GM19238 (cell line): ENCODE measurements at regions not wholly inside any gene's neighbourhood (a gene's known extent, or its start where the extent isn't known, plus 50 kb on each side); places are given as distances from the start of the nearest gene placed in this dataset.
"Not testable (repeated sequence)": the region's sequence is repeated elsewhere in the genome, so short reads cannot be mapped to it uniquely, and the experiment has no call there.

ENCODE experiments used
- DNase-seq: peaks from one replicate; pipeline ENCODE4 v3.0.0; 2011; ENCODE audit warnings: low spot score; ENCODE audit not compliant: insufficient read length

DNA sequence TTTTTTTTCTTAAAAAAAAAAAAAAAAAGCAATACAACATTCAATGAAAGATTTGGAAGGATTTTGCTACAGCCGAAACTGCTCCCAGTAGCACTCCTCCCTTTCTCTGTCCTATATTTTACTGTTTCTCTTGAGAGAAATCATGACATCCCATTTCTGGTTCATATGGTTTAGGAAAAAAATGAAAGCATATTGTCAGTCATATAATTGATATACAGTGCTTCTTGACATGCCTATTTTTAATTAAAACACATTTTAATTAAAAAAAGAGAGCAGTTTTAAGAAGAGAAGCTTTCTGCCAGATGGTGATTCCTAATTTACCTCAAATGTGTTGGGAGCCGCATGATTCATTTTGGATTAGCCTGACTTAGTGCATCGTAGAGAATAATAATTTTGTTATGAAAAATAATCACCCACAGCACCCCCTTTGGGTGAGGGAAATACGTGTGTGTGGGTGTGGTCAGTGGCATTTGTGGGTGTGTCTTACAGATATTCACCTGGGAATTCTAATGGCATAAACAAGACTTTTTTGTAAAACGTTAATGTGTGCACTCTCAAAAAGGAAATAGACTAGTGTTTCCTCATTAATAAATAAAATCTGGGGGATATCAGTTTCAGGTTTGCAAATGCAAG, 544.5 kb downstream of the MFSD1 start:
- no peak for DNase-seq

DNA sequence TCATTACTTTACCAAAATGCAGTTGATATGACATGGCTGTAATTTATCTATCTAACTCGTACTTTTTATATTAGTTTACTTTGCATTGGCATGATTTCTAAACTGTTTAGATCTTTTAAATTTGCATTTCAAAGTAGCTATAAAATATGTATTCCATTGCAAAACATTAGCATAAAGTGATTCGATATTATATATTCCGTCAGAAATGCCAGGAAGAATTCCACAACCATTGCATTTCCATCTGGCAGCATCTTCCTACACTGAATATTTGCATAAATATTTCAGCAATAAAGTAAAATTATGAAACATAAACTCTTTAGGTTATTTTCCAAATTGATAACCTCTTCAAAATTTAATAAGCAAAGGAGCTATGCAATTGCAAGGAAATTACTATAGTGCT, 546.6 kb downstream of the MFSD1 start:
- DNase-seq = no peak

DNA sequence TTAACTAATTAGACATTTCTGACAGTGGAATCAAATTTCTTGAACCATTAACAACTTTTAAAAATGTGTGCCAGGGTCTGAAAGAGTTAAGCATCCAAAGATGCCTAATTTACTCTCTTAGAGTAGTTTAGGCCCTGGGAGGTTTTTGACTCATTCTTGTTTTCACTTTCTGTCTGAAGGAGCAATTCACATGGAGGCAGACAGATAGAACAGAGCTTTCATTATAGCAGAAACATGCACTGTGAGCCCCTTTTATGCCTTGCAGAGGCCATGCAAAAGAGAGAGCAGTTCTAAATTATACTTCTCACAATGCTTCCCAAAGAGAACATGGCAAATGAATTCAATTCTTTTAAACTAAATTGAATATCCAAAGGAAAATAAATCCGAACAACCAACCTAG, 554.8 kb downstream of the MFSD1 start:
- DNase-seq = no peak

DNA sequence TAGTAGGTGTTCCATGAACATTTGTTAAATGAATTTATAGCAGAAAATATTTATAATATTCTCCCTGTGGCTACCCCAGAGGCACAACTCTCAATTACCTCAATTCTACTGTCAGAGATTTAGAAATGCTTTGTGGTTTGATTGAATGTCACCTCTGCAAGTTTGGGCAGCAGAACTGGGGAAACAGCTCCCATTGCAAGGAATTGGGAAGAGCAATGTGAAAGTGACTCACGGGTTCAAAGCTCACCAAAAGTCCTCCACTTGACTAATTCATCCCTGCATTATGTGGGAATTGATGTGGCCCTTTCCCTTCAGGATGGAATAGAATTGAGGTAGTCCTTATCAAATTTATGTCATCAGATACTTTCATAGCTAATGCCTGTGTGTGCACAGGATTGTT, 562.7 kb downstream of the MFSD1 start:
- DNase-seq = no peak

DNA sequence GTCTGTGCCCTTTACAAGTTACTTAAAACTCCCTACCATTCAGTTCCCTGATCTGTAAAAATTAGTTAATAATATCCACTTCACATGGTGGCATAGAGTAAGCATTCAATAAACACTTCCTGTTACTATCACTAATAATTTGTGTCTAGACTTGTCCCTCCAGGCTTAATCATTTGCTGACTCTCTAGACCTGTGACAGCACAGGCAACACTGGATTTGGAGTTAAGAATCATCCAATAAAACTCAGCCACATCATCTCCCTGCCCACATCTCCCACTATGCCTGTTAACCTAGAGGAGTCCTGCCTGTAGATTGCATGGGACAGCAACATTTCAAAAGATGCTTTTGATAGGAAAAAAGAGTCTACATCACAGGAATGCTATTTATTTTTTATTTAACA, 564.6 kb downstream of the MFSD1 start:
- no peak for DNase-seq

DNA sequence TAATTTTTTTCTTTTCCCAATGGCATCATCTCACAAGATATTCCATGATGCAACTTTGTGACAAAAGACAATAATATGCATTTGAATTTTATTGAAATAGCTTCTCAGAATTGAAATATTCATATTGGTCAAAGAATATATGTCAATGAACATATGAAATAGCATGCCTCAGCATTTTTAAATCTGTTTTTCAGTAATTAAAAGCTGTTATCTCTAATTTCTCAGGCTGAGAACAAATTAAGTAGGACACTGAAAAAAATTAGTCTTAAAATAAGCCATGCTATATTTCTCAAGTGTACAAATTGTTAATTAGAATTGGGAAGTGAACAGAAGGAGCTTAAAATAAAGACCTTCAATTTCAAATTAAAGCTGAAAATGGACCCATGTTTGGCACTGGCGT, 570.1 kb downstream of the MFSD1 start:
- DNase-seq = no peak

DNA sequence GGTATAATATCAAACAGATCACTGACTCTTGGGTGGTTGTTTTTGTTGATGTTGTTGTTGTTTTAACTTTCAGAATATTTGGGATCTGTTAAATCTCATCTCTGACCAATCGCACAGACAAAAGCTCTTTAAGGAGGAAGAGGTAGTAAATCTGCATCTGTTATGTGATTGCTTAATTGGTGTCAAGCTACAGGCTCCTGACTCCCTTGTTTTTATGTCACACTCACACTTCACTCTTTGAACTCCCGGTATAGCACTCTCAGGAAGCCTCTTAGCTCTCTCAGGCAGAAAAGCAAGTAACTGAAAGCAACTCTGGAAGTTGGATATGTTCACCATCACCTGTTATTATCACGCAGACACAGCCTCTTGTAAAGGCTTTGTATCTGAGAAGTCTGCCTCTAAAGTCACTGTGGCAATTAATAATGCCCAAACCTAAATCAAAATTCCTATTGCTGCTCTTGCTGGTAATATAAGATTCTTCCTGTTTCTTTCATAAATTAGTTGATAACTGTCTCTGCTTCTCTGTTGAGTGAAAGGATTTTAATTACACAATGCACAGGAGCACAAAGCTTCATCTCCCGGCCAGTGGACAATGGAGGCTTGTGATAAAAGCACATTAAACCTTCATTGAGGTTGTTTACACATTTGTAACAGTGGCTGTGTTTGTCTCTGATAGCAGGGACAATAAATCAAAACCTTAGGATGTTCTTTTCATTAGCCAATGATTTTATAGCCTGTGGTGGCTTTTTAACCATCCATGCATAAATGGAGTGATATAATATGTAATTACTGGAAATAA, 576.7 kb downstream of the MFSD1 start:
- no peak for DNase-seq

DNA sequence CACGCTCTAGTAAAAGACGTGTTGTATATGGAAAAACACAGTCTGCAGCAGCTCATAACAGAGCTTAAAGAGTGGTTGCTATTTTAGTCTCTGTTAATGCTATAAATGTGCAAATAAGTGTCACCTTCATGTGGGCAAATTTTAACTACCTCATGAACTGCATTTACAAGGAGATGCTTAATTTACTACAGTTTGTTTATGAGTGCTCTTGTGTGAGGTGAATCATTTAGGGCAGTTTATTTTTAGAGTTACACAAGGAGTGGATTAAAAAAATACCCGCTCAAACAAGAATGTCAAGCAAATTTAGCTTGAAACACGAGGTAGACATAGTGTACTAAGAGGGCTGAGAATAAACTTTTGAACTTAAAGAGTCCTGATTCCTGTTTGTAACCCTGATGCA, 579.0 kb downstream of the MFSD1 start:
- no peak for DNase-seq

DNA sequence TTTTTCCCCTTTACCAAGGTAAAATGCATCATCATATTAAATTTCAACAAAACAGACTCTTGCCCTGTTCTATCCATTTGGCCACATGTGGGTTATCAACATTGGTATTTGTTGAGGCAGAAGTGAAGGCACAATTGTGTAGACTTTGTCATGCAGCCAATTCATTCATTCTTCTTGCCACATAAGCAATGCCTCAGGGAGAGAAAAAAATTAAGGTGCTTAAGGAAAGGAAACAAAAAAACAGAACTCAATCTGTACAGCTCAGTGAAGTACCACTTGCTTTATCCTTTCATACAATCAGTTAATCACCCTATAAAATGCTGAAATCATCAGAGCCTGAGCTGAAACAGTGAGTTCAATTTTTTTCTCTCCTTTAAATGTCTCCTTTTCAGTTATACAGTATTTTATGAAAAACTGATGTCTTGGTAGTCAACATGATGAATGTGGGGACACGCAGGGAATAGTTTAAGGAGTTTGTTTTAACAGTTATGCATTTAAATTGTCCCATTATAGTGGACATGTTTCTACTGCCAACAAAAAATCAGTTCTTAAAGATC, 588.9 kb downstream of the MFSD1 start:
- no peak for DNase-seq

DNA sequence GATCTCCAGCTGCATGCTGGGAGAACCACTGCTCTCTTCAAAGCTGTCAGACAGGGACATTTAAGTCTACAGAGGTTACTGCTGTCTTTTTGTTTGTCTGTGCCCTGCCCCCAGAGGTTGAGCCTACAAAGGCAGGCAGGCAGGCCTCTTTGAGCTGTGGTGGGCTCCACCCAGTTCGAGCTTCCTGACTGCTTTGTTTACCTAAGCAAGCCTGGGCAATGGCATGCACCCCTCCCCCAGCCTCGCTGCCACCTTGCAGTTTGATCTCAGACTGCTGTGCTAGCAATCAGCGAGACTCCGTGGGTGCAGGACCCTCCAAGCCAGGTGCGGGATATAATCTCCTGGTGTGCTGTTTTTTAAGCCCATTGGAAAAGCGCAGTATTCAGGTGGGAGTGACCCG, 591.0 kb upstream of the IL12A start:
- DNase-seq = not testable (repeated sequence)

DNA sequence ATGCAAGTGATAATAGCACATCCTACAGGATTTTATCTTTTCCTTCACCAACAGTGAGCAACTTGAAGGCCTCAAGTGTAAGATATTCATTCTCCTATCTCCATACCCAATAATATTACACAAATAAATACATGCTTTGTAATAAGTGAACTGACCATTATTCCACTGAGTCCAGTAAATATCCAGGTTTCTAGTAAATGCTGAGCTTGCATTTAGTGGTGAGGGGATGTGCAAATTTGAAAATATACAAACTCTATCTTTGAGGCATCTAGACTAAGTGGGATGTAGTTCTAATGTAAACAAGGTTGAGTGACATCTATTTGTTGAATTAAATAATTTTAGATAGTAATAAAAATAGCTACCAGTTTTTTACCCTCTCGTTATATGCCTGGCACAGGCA, 587.6 kb upstream of the IL12A start:
- DNase-seq = no peak

DNA sequence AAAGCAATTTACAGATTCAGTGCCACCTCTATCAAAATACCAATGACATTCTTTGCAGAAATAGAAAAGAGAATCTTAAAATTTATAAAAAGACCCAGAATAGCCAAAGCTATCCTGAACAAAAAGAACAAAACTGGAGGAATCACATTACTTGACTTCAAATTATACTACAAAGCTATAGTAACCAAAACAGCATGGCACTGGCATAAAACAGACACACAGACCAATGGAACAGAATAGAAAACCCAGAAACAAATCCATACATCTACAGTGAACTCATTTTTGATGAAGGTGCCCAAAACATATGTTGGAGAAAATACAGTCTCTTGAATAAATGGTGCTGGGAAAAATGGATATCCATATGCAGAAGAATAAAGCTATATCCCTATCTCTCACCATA, 578.9 kb upstream of the IL12A start:
- not testable (repeated sequence) for DNase-seq

DNA sequence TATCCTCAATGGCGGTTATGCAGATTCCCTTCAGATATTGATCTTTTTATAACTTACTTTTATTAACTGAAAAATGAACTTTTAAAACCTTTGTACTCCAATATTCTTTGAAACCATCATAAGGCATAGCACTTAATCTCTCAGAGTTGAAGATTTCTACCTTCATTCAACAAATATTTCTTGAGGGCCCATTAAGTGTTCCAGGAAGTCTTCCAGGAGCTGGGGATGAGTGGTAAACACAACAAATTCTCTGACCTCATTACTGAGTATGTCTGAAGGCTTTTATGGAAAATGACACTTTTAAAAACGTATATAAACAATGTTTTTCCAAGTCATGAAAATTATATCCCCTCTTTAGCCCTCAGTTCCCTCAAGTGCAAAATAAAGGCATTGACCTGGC, 575.3 kb upstream of the IL12A start:
- DNase-seq = no peak

DNA sequence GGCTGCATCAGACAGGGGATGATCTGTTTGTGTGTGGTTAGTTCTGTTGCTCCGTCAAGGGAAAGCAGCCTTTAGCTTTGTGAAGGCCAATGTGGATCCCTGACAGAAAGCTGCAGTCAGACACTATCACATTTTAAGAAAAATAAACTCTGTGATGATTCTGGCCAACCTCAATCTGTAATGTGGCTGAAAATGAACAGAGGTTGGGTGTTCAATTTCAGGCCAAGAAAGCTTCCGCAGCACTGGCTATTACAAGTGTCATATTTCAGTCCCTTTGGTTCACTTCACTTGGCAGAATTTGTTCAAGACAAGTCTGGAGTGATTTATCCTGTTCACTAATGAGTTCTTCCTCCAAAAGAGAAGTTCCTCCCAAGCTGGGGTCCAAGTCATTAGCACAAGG, 571.8 kb upstream of the IL12A start:
- no peak for DNase-seq

DNA sequence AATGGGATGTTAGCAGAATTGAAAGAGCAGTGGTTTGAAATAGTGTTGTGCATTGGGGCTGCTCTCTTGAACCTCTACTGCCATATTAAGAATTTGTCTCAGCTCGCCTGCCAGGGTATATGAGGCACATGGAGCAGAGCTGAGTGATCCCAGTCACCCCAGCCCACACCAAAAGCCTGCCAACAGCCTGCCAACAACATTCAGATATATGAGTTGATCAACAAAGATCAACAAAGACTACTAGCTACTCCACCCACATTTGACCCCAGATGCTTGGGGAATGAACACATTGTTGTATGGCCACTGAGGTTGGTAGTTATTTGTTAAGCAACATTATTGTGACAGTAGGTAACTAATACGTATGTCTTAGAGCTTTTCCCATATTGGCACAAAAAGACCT, 570.9 kb upstream of the IL12A start:
- DNase-seq = no peak

DNA sequence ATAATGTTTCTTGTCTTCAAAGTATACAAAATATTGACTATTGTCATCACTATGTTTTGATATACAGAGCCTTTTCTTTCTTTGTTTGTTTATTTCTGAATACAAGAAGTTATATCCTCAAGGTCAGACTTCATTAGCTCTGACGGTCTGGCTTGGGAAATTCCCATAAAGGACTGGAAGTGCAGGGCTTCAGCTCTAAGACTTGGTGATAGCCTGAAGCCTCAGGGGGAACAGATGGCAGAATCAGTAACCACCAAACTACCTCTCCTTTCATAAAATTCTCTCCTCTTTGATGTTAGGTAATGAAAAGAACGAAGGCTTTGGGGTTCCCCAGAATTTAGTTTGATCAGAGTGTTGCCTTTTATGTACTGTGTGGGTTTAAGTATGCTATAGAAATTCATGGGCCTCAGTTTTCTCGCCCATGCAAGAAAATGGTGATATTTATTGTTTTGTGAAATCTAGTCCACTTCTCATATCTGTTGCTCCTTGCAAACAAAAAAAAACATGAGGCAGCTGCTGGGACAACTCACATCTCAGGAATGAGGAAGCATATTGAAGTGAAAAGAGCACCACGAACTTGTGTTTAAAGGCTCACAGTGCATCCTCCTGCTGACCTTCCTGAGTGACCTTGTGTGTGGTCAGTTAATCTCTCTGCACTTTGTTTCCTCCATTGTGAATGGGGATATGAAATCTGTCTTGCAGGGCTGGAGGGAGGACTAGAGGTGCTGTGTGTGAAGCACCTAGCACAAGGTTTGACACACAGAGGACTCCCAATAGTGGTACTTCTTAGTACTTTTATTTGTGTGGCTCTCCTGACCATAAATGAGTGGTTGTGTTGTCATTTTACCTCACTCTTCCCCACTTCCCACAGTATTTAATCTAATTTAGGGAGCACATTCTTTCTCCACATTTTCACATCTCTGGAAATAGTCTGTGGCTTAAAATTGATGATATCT, 569.8 kb upstream of the IL12A start:
- no peak for DNase-seq

DNA sequence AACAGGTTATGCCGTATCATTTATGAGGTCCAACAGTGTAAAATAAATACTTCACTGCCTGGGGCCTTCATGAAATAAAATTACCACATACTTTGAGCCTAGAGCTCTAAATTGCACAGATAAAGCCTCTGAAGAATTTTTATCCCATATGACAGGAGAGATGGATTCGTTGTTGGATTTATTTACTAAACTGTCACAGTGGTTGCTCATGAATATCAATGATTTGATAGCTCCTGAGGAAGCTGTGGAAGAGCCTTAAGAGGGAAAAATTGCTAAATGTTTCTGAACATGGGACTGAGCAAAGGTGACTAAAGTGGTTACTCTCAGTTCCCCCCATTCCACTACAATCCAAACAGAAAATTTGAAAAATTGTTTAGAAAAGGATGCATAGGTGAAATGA, 558.9 kb upstream of the IL12A start:
- no peak for DNase-seq

DNA sequence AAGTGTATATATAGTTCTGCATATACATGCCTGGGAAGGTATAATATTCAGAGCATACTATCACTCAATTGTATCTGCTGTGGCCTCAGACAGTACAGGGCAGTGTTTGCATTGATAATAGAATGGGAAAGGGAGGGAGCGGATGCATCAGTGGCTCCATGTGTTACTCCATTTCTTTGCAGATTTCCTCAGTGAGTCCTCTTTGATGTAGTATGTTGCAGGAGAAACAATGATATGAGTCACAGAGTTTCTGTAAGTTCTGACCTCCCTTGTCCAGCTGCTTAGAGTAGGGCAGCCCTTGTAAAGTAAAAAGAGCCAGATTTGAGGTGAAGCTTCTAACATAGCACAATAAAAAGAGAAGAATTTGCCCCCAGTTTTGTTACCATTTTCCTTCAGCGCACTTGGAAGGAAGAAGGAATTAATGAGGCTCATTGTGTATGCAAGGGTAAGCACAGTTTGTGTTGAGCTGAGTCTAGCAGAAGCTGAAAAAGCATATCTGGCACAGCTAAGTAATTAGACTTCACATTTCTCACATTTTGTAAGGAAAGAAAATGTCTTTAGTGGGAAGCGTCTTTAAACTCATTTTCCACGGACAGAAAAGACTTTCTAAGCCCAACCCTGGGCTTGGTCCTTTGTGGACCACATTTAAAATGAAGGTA, 555.8 kb upstream of the IL12A start:
- no peak for DNase-seq

DNA sequence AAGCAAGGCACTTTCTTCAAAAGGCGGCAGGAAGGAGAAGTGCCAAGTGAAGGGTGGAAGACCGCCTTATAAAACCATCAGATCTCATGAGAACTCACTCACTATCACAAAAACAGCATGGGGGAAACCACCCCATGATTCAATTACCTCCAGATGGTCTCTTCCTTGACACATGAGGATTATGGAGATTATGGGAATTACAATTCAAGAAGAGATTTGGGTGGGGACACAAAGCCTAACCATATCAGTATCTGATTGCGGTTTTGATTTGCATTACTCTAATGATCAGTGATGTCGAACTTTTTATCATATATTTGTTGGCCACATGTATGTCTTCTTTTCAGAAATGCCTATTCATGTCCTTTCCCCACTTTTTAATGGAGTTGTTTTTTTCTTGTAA, 549.3 kb upstream of the IL12A start:
- DNase-seq = no peak

DNA sequence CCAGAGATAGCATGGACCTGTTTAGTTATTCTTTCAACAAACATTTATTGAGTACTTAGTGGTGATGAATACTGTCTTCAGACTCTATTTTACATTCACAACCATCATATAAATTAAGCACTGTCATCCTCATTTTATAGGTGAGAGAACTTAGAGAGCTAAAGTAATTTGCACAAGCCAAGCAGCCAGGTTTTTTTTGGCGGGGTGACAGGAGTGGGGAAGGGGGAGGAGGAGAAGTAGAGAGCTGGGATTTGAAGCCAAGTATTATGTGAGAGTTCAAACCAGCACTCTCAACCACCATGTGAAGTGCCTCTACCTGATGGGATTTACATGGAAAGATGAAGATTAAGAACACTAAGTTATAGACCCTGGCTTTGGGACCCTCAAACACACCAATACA, 547.4 kb upstream of the IL12A start:
- no peak for DNase-seq

DNA sequence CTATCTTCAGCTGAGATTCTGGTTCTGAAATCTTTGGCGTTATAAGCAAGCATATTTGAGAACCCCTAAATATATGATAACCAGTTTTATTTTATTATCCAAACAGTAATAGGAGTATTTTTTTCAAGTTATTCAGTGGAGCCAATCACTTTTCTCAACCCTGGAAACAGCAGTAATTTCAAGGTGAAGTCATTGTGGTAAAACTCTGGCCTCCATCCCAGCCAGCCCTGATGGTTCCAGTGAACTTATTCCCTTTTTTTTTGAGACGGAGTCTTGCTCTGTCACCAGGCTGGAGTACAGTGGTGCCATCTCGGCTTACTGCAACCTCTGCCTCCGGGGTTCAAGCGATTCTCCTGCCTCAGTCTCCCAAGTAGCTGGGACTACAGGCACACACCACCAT, 545.4 kb upstream of the IL12A start:
- no peak for DNase-seq
